ENCODE measurements at regions not wholly inside any gene's neighbourhood (a gene's known extent, or its start where the extent isn't known, plus 50 kb on each side); places are given as distances from the start of the nearest gene placed in this dataset.

GRCh38 chr5:88540471-88541115, 271.9 kb upstream of the TMEM161B start:
- no peak for DNase-seq

- DNase-seq = no peak
These were observed 271.2 kb upstream of the TMEM161B start for GRCh38 chr5:88539693-88540365.

- DNase-seq = no peak
These were observed 270.4 kb upstream of the TMEM161B start for GRCh38 chr5:88539026-88539425.

GRCh38 chr5:88536146-88536545, 267.5 kb upstream of the TMEM161B start:
- DNase-seq = peak; percentile 5

- DNase-seq = no peak
These were observed 256.3 kb upstream of the TMEM161B start for GRCh38 chr5:88524941-88525340.

GRCh38 chr5:88519066-88519465, 250.4 kb upstream of the TMEM161B start:
- DNase-seq = no peak

GRCh38 chr5:88518131-88519016, 249.7 kb upstream of the TMEM161B start:
- peak; percentile 9 for DNase-seq

GRCh38 chr5:88515881-88516819, 247.5 kb upstream of the TMEM161B start:
- no peak for DNase-seq

GRCh38 chr5:88515068-88515467, 246.4 kb upstream of the TMEM161B start:
- DNase-seq = no peak

GRCh38 chr5:88509403-88509802, 240.8 kb upstream of the TMEM161B start:
- DNase-seq = no peak

- DNase-seq = no peak
These were observed 238.6 kb upstream of the TMEM161B start for GRCh38 chr5:88507261-88507660.

GRCh38 chr5:88503406-88503805, 234.8 kb upstream of the TMEM161B start:
- DNase-seq = no peak

GRCh38 chr5:88503041-88503345, 234.3 kb upstream of the TMEM161B start:
- no peak for DNase-seq

- no peak for DNase-seq
These were observed 233.8 kb upstream of the TMEM161B start for GRCh38 chr5:88502179-88503040.

- no peak for DNase-seq
These were observed 227.2 kb upstream of the TMEM161B start for GRCh38 chr5:88495810-88496209.

GRCh38 chr5:88490874-88491273, 222.2 kb upstream of the TMEM161B start:
- no peak for DNase-seq

GRCh38 chr5:88489364-88489763, 220.7 kb upstream of the TMEM161B start:
- DNase-seq = no peak

- no peak for DNase-seq
These were observed 219.9 kb upstream of the TMEM161B start for GRCh38 chr5:88488561-88488960.

GRCh38 chr5:88488130-88488529, 219.5 kb upstream of the TMEM161B start:
- no peak for DNase-seq

GRCh38 chr5:88487066-88487465, 218.4 kb upstream of the TMEM161B start:
- no peak for DNase-seq

GRCh38 chr5:88486431-88486830, 217.8 kb upstream of the TMEM161B start:
- no peak for DNase-seq

- no peak for DNase-seq
These were observed 216.9 kb upstream of the TMEM161B start for GRCh38 chr5:88485531-88485930.

All from T1000 (cell line).